COLO668 (cell line): ENCODE measurements at regions not wholly inside any gene's neighbourhood (a gene's known extent, or its start where the extent isn't known, plus 50 kb on each side); places are given as distances from the start of the nearest gene placed in this dataset.
A peak's percentile ranks its signal among the peaks of the same experiment; 100 is the strongest.
"Not testable (repeated sequence)": the region's sequence is repeated elsewhere in the genome, so short reads cannot be mapped to it uniquely, and the experiment has no call there.

ENCODE experiments used
- DNase-seq: peaks from one replicate; lab custom pipeline; 2025; ENCODE audit not compliant: unreplicated experiment; lab: John Stamatoyannopoulos, UW

GRCh38 chr5:103886826-103887225 lies 324.2 kb upstream of the NUDT12 start:
- no peak for DNase-seq

GRCh38 chr5:103883143-103883542 lies 320.6 kb upstream of the NUDT12 start:
- no peak for DNase-seq

- DNase-seq, result no peak
Measured at GRCh38 chr5:103881560-103881959, 319.0 kb upstream of the NUDT12 start.

- no peak for DNase-seq
Measured at GRCh38 chr5:103867857-103868598, 305.4 kb upstream of the NUDT12 start.

GRCh38 chr5:103866169-103866568 lies 303.6 kb upstream of the NUDT12 start:
- no peak for DNase-seq

- DNase-seq, result no peak
Measured at GRCh38 chr5:103862398-103862797, 299.8 kb upstream of the NUDT12 start.

GRCh38 chr5:103860327-103860726 lies 297.7 kb upstream of the NUDT12 start:
- no peak for DNase-seq

GRCh38 chr5:103858367-103858766 lies 295.8 kb upstream of the NUDT12 start:
- not testable (repeated sequence) for DNase-seq

GRCh38 chr5:103851091-103851490 lies 288.5 kb upstream of the NUDT12 start:
- no peak for DNase-seq

GRCh38 chr5:103849934-103850333 lies 287.3 kb upstream of the NUDT12 start:
- no peak for DNase-seq

- DNase-seq, result no peak
Measured at GRCh38 chr5:103847060-103847459, 284.5 kb upstream of the NUDT12 start.

GRCh38 chr5:103842936-103843335 lies 280.3 kb upstream of the NUDT12 start:
- DNase-seq, result no peak

- no peak for DNase-seq
Measured at GRCh38 chr5:103840600-103840999, 278.0 kb upstream of the NUDT12 start.

GRCh38 chr5:103834216-103834615 lies 271.6 kb upstream of the NUDT12 start:
- DNase-seq, result no peak

- DNase-seq, result no peak
Measured at GRCh38 chr5:103829585-103829984, 267.0 kb upstream of the NUDT12 start.

- DNase-seq, result no peak
Measured at GRCh38 chr5:103827976-103828375, 265.4 kb upstream of the NUDT12 start.

- no peak for DNase-seq
Measured at GRCh38 chr5:103821361-103821760, 258.8 kb upstream of the NUDT12 start.

GRCh38 chr5:103808464-103809106 lies 246.0 kb upstream of the NUDT12 start:
- peak; percentile 3 for DNase-seq

- DNase-seq, result no peak
Measured at GRCh38 chr5:103804711-103805110, 242.1 kb upstream of the NUDT12 start.

- no peak for DNase-seq
Measured at GRCh38 chr5:103801681-103802080, 239.1 kb upstream of the NUDT12 start.

- DNase-seq, result no peak
Measured at GRCh38 chr5:103800741-103801495, 238.3 kb upstream of the NUDT12 start.

GRCh38 chr5:103793595-103794182 lies 231.1 kb upstream of the NUDT12 start:
- no peak for DNase-seq
